ENCODE measurements at regions not wholly inside any gene's neighbourhood (a gene's known extent, or its start where the extent isn't known, plus 50 kb on each side); places are given as distances from the start of the nearest gene placed in this dataset.

- DNase-seq, result no peak
These were observed 246.9 kb upstream of the GLI3 start for GRCh38 chr7:42483886-42484285.

- DNase-seq, result no peak
These were observed 243.0 kb upstream of the GLI3 start for GRCh38 chr7:42479816-42480633.

- DNase-seq, result no peak
These were observed 242.4 kb upstream of the GLI3 start for GRCh38 chr7:42479452-42479815.

GRCh38 chr7:42478717-42479116, 241.7 kb upstream of the GLI3 start:
- no peak for DNase-seq

- DNase-seq, result no peak
These were observed 239.2 kb upstream of the GLI3 start for GRCh38 chr7:42476255-42476654.

- no peak for DNase-seq
These were observed 238.1 kb upstream of the GLI3 start for GRCh38 chr7:42475082-42475481.

GRCh38 chr7:42473099-42473498, 236.1 kb upstream of the GLI3 start:
- DNase-seq, result no peak

GRCh38 chr7:42471573-42472174, 234.7 kb upstream of the GLI3 start:
- no peak for DNase-seq

- DNase-seq, result no peak
These were observed 232.3 kb upstream of the GLI3 start for GRCh38 chr7:42469341-42469740.

GRCh38 chr7:42468471-42468870, 231.5 kb upstream of the GLI3 start:
- no peak for DNase-seq

- DNase-seq, result no peak
These were observed 224.5 kb upstream of the GLI3 start for GRCh38 chr7:42461537-42461936.

GRCh38 chr7:42460933-42461332, 223.9 kb upstream of the GLI3 start:
- DNase-seq, result no peak

- no peak for DNase-seq
These were observed 223.1 kb upstream of the GLI3 start for GRCh38 chr7:42460148-42460547.

- no peak for DNase-seq
These were observed 220.7 kb upstream of the GLI3 start for GRCh38 chr7:42457663-42458062.

- DNase-seq, result no peak
These were observed 219.8 kb upstream of the GLI3 start for GRCh38 chr7:42456756-42457276.

- no peak for DNase-seq
These were observed 219.3 kb upstream of the GLI3 start for GRCh38 chr7:42456267-42456666.

GRCh38 chr7:42453931-42454361, 216.9 kb upstream of the GLI3 start:
- DNase-seq, result no peak

- no peak for DNase-seq
These were observed 215.3 kb upstream of the GLI3 start for GRCh38 chr7:42452356-42452755.

GRCh38 chr7:42449431-42449830, 212.4 kb upstream of the GLI3 start:
- no peak for DNase-seq

- DNase-seq, result no peak
These were observed 211.9 kb upstream of the GLI3 start for GRCh38 chr7:42448901-42449300.

GRCh38 chr7:42445691-42446090, 208.7 kb upstream of the GLI3 start:
- no peak for DNase-seq

- no peak for DNase-seq
These were observed 203.9 kb upstream of the GLI3 start for GRCh38 chr7:42440951-42441350.

GRCh38 chr7:42432644-42433043, 195.6 kb upstream of the GLI3 start:
- DNase-seq, result no peak

- DNase-seq, result no peak
These were observed 194.9 kb upstream of the GLI3 start for GRCh38 chr7:42431873-42432272.

- no peak for DNase-seq
These were observed 192.3 kb upstream of the GLI3 start for GRCh38 chr7:42429339-42429738.
